ENCODE measurements at regions not wholly inside any gene's neighbourhood (a gene's known extent, or its start where the extent isn't known, plus 50 kb on each side); places are given as distances from the start of the nearest gene placed in this dataset.

GRCh38 chr2:45199973-45200372 is 190.7 kb upstream of the SIX2 start:
- TF ChIP-seq, protein P1, sequence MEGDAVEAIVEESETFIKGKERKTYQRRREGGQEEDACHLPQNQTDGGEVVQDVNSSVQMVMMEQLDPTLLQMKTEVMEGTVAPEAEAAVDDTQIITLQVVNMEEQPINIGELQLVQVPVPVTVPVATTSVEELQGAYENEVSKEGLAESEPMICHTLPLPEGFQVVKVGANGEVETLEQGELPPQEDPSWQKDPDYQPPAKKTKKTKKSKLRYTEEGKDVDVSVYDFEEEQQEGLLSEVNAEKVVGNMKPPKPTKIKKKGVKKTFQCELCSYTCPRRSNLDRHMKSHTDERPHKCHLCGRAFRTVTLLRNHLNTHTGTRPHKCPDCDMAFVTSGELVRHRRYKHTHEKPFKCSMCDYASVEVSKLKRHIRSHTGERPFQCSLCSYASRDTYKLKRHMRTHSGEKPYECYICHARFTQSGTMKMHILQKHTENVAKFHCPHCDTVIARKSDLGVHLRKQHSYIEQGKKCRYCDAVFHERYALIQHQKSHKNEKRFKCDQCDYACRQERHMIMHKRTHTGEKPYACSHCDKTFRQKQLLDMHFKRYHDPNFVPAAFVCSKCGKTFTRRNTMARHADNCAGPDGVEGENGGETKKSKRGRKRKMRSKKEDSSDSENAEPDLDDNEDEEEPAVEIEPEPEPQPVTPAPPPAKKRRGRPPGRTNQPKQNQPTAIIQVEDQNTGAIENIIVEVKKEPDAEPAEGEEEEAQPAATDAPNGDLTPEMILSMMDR (IDR thresholded peaks at IDR 0.05; ENCODE audit: low read length): no peak
- no peak for TF ChIP-seq EZH2 (IDR thresholded peaks at IDR 0.05; ENCODE audit: borderline replicate concordance, low read length)

Measured in OCI-LY1 (cell line).